ENCODE measurements at regions not wholly inside any gene's neighbourhood (a gene's known extent, or its start where the extent isn't known, plus 50 kb on each side); places are given as distances from the start of the nearest gene placed in this dataset.

DNA sequence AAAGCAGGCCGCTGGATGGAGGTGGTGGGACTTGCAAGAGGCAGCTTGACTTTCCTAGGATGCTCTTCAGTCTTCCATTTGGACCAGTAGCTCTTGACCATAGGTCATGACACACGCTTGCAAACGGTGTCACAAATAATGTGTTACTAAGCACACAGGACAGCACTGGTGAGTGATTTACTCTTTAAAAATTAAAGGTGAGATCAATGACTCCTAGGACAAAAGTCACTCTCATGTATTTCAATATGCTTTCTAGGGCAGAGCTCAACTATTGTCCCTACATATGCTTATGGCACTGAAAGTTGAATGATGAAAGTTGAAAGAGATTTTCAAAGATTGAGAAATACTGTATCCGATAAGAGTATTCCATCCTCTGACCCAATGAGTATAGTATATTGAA is 496.7 kb downstream of the EBF1 start:
- TF ChIP-seq, protein P1, sequence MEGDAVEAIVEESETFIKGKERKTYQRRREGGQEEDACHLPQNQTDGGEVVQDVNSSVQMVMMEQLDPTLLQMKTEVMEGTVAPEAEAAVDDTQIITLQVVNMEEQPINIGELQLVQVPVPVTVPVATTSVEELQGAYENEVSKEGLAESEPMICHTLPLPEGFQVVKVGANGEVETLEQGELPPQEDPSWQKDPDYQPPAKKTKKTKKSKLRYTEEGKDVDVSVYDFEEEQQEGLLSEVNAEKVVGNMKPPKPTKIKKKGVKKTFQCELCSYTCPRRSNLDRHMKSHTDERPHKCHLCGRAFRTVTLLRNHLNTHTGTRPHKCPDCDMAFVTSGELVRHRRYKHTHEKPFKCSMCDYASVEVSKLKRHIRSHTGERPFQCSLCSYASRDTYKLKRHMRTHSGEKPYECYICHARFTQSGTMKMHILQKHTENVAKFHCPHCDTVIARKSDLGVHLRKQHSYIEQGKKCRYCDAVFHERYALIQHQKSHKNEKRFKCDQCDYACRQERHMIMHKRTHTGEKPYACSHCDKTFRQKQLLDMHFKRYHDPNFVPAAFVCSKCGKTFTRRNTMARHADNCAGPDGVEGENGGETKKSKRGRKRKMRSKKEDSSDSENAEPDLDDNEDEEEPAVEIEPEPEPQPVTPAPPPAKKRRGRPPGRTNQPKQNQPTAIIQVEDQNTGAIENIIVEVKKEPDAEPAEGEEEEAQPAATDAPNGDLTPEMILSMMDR (IDR thresholded peaks at IDR 0.05; ENCODE audit: low read length) = no peak
- no peak for TF ChIP-seq EZH2 (IDR thresholded peaks at IDR 0.05; ENCODE audit: borderline replicate concordance, low read length)
